Mucosa of gallbladder (tissue), 1 donor: ENCODE measurements at regions not wholly inside any gene's neighbourhood (a gene's known extent, or its start where the extent isn't known, plus 50 kb on each side); places are given as distances from the start of the nearest gene placed in this dataset.
"Not testable (repeated sequence)": the region's sequence is repeated elsewhere in the genome, so short reads cannot be mapped to it uniquely, and the experiment has no call there.

Experiments
- DNase-seq: peaks from one replicate; pipeline ENCODE4 v3.0.0-alpha.2; 2020; ENCODE audit warnings: low spot score
- donor health status: DM: no; HTN: no; CAD: no.

DNA sequence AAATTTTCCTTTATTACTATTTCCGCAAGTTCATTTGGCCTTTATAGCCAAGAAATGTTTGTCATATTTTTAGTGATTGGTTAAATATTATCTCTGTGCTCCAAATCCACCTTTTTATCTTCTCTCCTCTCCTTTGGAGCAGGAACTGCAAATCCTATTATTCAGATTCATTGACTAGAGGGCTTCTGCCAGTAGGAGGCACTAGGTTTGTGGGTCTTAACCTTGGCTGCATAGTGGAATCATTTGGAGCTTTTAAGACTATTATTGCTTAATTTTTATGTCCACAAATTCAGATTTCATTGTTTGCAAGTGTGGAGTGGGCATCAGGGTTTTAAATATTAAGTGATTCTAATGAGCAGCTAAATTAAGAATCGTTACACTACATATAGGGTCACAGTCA lies 75.3 kb upstream of the SYT10 start:
- DNase-seq = no peak

DNA sequence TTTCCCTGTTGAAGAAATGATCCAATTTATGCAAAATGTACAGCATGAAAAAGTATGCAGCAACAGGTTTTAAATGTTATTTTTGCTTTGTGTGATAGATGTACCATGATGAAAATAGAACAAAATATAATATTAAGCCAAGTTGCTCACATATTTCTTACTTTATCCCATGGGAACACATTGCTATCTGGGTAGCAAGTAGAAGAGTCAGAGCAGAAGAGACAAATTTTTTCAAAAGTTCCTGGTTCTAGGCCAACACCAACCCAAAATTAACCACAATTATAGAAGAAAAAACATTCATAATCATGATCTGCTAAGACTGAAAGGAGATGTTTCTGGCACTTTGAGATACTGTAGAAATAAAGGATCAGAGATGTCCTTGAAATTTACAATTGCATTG lies 79.9 kb upstream of the SYT10 start:
- no peak for DNase-seq

- peak; percentile 86 for DNase-seq
Observed at GRCh38 chr12:33520505-33521302, 81.1 kb upstream of the SYT10 start.

DNA sequence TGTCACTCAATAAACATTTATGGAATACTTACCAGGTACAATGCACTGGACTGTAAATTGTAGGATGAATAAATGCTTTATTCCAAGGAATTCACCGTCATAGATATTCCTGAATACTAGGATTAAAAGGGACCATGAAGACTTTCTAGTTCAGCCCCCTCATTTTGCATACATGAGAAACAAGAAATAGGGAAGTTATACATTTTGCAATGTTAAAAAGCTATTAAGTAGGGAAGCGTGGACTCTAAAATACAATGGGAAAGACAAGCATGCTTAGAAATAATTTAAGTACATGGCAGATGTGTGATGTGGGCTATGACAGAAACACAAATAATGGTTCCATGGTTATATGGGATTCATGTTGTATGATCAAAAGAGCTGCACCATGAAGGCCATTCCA lies 89.4 kb upstream of the SYT10 start:
- no peak for DNase-seq

- no peak for DNase-seq
Observed at GRCh38 chr12:33529810-33530209, 90.2 kb upstream of the SYT10 start.

DNA sequence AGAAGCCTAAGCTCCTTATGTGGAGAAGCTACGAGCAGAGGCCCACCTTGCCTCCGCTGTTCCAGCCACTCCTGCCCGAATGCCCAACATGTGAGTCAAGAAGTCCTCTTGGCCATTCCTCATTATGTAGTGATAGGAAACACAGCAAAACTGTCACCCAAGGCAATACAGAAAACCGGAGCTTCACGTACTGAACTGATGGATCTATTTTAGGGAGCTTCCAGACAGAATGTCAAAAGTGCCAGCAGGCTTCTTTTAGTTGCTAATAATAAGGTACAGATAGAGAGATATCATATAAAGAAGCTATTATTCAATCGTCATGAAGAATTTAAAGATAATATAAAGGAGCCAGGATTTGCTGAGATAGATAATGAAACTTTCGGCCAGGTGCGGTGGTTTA lies 91.6 kb upstream of the SYT10 start:
- no peak for DNase-seq

DNA sequence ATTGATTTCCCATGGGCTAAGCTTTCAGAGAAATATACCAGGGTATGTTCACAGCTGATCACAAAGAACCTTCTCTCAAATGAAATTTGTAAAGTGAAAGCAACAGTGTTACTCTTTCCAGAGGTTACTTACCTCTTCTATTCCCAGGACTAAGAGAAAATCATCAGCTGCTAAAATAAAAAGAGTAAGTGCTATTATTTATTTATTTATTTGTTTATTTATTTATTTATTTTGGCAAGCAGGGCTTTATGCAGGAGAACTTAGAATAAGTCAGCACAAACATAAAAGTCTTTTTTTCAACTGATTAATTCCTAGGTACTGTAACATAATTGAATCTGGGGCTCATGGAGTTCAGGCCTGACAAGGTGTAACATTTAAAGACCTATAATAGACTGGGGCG lies 93.9 kb upstream of the SYT10 start:
- DNase-seq = no peak

GRCh38 chr12:33536431-33536830 lies 96.8 kb upstream of the SYT10 start:
- DNase-seq = no peak

DNA sequence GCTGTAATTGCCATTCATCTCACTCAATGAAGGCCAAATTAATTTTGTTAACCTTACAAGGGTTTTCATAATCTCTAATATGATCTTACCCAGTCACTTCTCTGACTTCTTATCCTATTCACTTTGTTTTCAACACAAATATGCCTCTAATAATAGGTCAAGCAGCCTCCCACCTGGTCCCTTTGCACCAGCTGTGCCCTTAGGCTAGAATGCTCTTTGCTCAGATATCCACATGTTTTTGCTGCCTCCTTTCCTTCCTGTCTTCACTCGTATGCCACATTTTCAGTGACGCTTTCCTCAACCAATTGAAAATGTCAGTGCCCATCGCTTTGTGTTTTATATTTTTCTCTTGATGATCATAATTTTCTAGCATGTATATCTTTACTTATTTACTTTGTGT lies 106.4 kb upstream of the SYT10 start:
- no peak for DNase-seq

GRCh38 chr12:33547084-33547483 lies 107.5 kb upstream of the SYT10 start:
- peak; percentile 20 for DNase-seq

- DNase-seq = not testable (repeated sequence)
Observed at GRCh38 chr12:33550214-33550613, 110.6 kb upstream of the SYT10 start.

- no peak for DNase-seq
Observed at GRCh38 chr12:33551006-33551405, 111.4 kb upstream of the SYT10 start.

DNA sequence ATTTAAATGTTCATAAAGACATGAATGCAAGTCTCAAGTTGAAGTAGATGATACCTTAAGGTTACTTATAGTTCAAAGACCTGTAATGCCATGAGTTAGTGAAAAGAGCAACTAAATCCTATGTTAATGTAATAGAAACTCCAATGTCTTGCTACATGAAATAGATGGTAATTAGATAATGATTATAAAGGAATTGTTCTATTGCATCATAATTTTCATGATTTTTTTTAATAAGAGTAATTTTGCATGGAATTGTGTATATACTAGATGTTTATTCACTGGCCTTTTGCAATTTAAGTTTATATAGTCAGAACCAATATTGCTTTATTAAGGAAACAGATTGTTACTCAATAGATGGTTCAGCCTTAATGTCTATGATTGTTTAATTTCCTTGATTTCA lies 115.5 kb upstream of the SYT10 start:
- no peak for DNase-seq

- no peak for DNase-seq
Observed at GRCh38 chr12:33560653-33561208, 121.1 kb upstream of the SYT10 start.

- no peak for DNase-seq
Observed at GRCh38 chr12:33562401-33562800, 122.8 kb upstream of the SYT10 start.

DNA sequence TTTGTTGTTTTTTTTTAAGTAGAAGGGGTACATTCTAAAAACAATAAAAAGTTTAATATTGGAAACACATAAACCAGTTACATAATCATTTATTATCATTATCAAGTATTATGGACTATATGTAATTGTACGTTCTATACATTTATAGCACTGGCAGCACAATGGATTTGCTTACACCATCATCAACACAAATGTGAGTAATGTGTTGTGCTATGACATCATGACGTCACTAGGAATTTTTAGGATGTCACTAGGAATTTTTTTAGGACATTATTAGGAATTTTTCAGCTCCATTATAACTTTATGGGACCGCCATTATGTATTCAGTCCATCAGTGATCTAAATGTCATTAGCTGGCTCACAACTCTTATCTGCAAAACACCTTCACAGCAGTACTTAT lies 126.8 kb upstream of the SYT10 start:
- DNase-seq = no peak

DNA sequence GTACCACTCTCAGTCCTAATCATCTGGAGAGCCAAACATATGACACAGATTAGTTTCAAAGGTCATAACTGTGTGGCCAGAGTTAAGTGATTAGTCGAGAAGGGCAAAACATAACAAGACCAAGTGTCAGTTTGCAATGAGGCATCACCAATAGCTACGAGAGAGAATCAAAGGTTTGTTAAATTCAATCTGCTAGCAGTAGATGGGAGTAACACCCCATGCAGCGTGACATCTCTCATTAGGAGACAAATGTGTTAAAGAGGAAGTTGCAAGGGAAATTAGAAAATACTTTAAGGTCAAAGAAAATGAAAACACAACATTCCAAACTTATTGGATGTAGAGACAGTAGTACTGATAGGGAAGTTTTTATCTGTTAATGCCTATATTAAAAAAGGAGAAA lies 135.7 kb upstream of the SYT10 start:
- no peak for DNase-seq

GRCh38 chr12:33581613-33582122 lies 142.0 kb upstream of the SYT10 start:
- no peak for DNase-seq

DNA sequence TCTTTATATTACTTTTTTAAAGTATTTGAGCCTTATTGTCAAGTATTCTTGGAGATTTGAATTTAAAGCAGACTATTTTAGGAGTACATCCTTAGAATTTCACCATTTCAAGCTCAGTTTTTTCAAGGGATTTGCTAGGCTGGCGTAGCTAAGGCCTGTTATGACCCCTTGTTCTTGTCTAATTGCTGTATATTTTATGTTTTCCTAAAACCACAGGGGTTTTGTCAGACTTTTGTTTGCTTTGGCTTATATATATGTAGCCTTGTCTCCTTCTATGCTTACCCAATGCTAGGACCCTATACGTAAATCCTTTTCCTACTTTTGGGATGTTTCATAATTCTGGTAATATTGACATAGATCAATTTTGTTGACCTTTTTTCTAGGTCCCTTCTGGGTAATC lies 147.0 kb upstream of the SYT10 start:
- DNase-seq = no peak

DNA sequence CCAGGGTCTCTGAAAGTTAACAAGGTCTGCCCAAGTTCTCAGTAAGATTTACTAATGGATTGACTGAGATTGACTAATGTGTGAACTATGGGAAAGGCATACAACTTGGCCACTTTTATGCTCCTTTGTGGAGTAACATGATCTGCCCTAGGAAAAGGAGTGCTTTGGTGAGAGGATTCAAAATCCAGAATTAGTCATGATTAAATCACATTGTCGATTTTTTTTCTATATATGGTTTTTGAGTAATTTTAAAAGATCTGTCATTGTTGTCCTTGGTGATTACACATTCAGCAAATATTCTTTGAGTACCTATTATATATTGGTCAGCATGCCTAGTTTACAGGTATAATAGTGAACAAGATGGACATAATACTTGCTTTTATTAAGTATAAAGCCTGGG lies 147.7 kb upstream of the SYT10 start:
- DNase-seq = no peak

GRCh38 chr12:33587784-33588712 lies 148.4 kb upstream of the SYT10 start:
- DNase-seq = peak; percentile 12

- DNase-seq = no peak
Observed at GRCh38 chr12:33588725-33589405, 149.2 kb upstream of the SYT10 start.
